Heart left ventricle (tissue), 16 donors: ENCODE measurements at regions not wholly inside any gene's neighbourhood (a gene's known extent, or its start where the extent isn't known, plus 50 kb on each side); places are given as distances from the start of the nearest gene placed in this dataset.
"Not testable (repeated sequence)": the region's sequence is repeated elsewhere in the genome, so short reads cannot be mapped to it uniquely, and the experiment has no call there.

Experiments used
- ATAC-seq, 4 donors: fragments of 200-7000 bp; cut with Tn5 transposase; one replicate each; pipeline ENCODE4 v1.9.1; 2020 to 2022; ENCODE audit warnings: moderate library complexity in 4 of 4, mild to moderate bottlenecking in 3 of 4, moderate number of reproducible peaks in 1 of 4
- DNase-seq, 5 donors: peaks; one replicate each; pipeline ENCODE4 v3.0.0-alpha.2; 2020
- H3K27ac ChIP-seq, 12 donors: fragments of 200-600 bp; sonication (generic) in 4 of 12; one replicate each; pipeline versions ENCODE4 v1.5.0 to v1.8.0; 2016 to 2022; ENCODE audit warnings: mild to moderate bottlenecking in 2 of 12
- H3K27me3 ChIP-seq, 9 donors: fragments of 200-600 bp; sonication (generic) in 2 of 9; one replicate each; pipeline versions ENCODE4 v1.5.1 to v1.8.0; 2016 to 2022; ENCODE audit warnings: mild to moderate bottlenecking in 3 of 9
- H3K36me3 ChIP-seq, 9 donors: fragments of 200-600 bp; sonication (generic) in 2 of 9; one replicate each; pipeline versions ENCODE4 v1.5.0 to v1.8.0; 2018 to 2022; ENCODE audit warnings: mild to moderate bottlenecking in 2 of 9
- H3K4me1 ChIP-seq, 12 donors: fragments of 200-600 bp; sonication (generic) in 4 of 12; one replicate each; pipeline versions ENCODE4 v1.5.0 to v1.8.0; 2016 to 2022; ENCODE audit warnings: mild to moderate bottlenecking in 3 of 12
- H3K4me3 ChIP-seq, 12 donors: fragments of 200-600 bp; sonication (generic) in 4 of 12; one replicate each; pipeline versions ENCODE4 v1.5.0 to v1.8.0; 2017 to 2022; ENCODE audit warnings: mild to moderate bottlenecking in 9 of 12, moderate library complexity in 4 of 12
- H3K9me3 ChIP-seq, 12 donors: fragments of 200-600 bp; sonication (generic) in 4 of 12; one replicate each; pipeline versions ENCODE4 v1.5.0 to v1.8.0; 2016 to 2022; ENCODE audit warnings: mild to moderate bottlenecking in 1 of 12
- CTCF ChIP-seq, 12 donors: fragments of 200-600 bp; sonication (generic) in 4 of 12; IDR thresholded peaks; one replicate each; pipeline versions ENCODE4 v1.5.0 to v1.8.0; 2018 to 2022; ENCODE audit warnings: antibody characterized with exemption in 12 of 12, mild to moderate bottlenecking in 5 of 12
- POLR2A ChIP-seq, 2 donors: fragments of 450-650 bp; IDR thresholded peaks; one replicate each; pipeline ENCODE4 v1.6.1; 2017; ENCODE audit warnings: antibody characterized with exemption in 2 of 2, mild to moderate bottlenecking in 2 of 2, moderate library complexity in 2 of 2
- WGBS, 4 donors: extraction: QIAGEN DNeasy Blood & Tissue Kit in 2 of 4; methylation state at CpG; one replicate each; pipeline versions ENCODE4 v1.1.5 to v1.1.7; 2013 to 2018; 5-methylcytosine and 5-hydroxymethylcytosine counted together
- intact Hi-C, 10 donors: fragments of 100-400 bp; cut with DNase I; formaldehyde crosslinking; loops; one replicate each; pipeline versions ENCODE4 v1.11.1 to v1.14.2; 2022
- donor health status: ischemic (EF 13 %, LVEDD 7.1; RV severe dilation, severe dysfunction).
- donor health status: healthy with polysubstance abuse.
- donor health status: DM: no; HTN: yes; CAD: no.
- donor health status: DM: no; HTN: no; CAD: no.
- donor health status: ischemic (EF 25% LVEDD 6.9; RV normal size, moderate dysfunction).
- donor health status: ischemic (EF 25% LVEDD 5.7; RV mildly dilated, moderate dysfunction).
- donor health status: healthy.
- donor health status: DM: yes; HTN: yes; CAD: no.
- donor health status: ischemic (EF 35%, LVEDD 5.7; RV mildly dilated, moderate dysfunction).
- donor health status: nonischemic (EF 11% LVEDD 7.7; RV severe dilation, severe dysfunction).
- donor health status: DM: yes; HTN: yes; CAD: no.
- donor health status: PGD.
- donor health status: ischemic (EF 29% LVEDD 5.4; RV normal size, mild dysfunction).
- donor health status: nonischemic (EF 23%, LVEDD 6.1; RV moderate dilation, normal function).

- Histone ChIP-seq H3K27ac (no peak overlapping the region), H3K4me1 (no peaks in the 10 kb centered on the region), H3K27me3 (no peaks in the 10 kb centered on the region), H3K36me3 (no peaks in the 10 kb centered on the region), H3K4me3 (no peak overlapping the region), H3K9me3 (no peaks in the 10 kb centered on the region)
- ATAC-seq: no peak
- 93 to 99% (median 97%) methylated on average over 2 of the region's 2 CpGs for WGBS, 4 donors
- no peak for DNase-seq
- intact Hi-C loops: no loop called here
- TF ChIP-seq POLR2A (IDR thresholded peaks at IDR 0.05) (no peak), CTCF (IDR thresholded peaks at IDR 0.05) (no peak)
Measured at GRCh38 chr6:11445146-11445545, 92.4 kb upstream of the TMEM170B start.

- DNase-seq, intact Hi-C loops, H3K9me3 ChIP-seq, H3K27ac ChIP-seq, H3K36me3 ChIP-seq, H3K4me3 ChIP-seq, ATAC-seq, H3K27me3 ChIP-seq: not testable (repeated sequence)
- 71 to 78% (median 75%) methylated on average over 1 of the region's 1 CpG for WGBS, 4 donors
- peaks cover 0 to 15% (median 1%) of the 10 kb centered on the region in 12 donors for H3K4me1 ChIP-seq
Measured at GRCh38 chr6:11443125-11443524, 94.4 kb upstream of the TMEM170B start.

GRCh38 chr6:11442495-11442894, 95.1 kb upstream of the TMEM170B start:
- no peaks in the 10 kb centered on the region for H3K9me3 ChIP-seq
- TF ChIP-seq POLR2A (IDR thresholded peaks at IDR 0.05) (no peak), CTCF (IDR thresholded peaks at IDR 0.05) (no peak)
- H3K4me3 ChIP-seq: no peak overlapping the region
- intact Hi-C loops: no loop called here
- H3K27ac ChIP-seq: no peak overlapping the region
- no peaks in the 10 kb centered on the region for H3K36me3 ChIP-seq
- no peak for ATAC-seq
- WGBS, 4 donors: 89 to 100% (median 90%) methylated on average over 2 of the region's 2 CpGs
- no peak for DNase-seq
- peaks cover 0 to 22% (median 1%) of the 10 kb centered on the region in 12 donors for H3K4me1 ChIP-seq
- no peaks in the 10 kb centered on the region for H3K27me3 ChIP-seq

GRCh38 chr6:11439876-11440275, 97.7 kb upstream of the TMEM170B start:
- ATAC-seq: no peak
- DNase-seq: no peak
- Histone ChIP-seq H3K4me3 (no peak overlapping the region), H3K9me3 (no peaks in the 10 kb centered on the region), H3K4me1 (peaks cover 0 to 28% (median 3%) of the 10 kb centered on the region in 12 donors), H3K27me3 (no peaks in the 10 kb centered on the region), H3K27ac (peak overlapping the region in 4 of 12 donors; percentile 35 to 62 (median 48)), H3K36me3 (no peaks in the 10 kb centered on the region)
- TF ChIP-seq CTCF (IDR thresholded peaks at IDR 0.05) (no peak), POLR2A (IDR thresholded peaks at IDR 0.05) (no peak)
- WGBS, 4 donors: 87 to 94% (median 91%) methylated on average over 2 of the region's 2 CpGs
- intact Hi-C loops: loop anchor here in 1 of 10 donors (5.0 kb wide), 1 partner anchor 208 kb away; the partner anchor contains the start of gene NEDD9

GRCh38 chr6:11439017-11439420, 98.5 kb upstream of the TMEM170B start:
- Histone ChIP-seq H3K4me3 (no peak overlapping the region), H3K4me1 (peaks cover 0 to 37% (median 6%) of the 10 kb centered on the region in 12 donors), H3K27ac (peak overlapping the region in 9 of 12 donors; percentile 35 to 68 (median 58)), H3K27me3 (no peaks in the 10 kb centered on the region), H3K9me3 (no peaks in the 10 kb centered on the region), H3K36me3 (no peaks in the 10 kb centered on the region)
- intact Hi-C loops: loop anchor here in 1 of 10 donors (5.0 kb wide), 1 partner anchor 207 kb away; the partner anchor contains the start of gene NEDD9
- ATAC-seq: peak in 3 of 4 donors; percentile 65 to 89 (median 77)
- WGBS, 4 donors: 38 to 49% (median 46%) methylated on average over 2 of the region's 2 CpGs
- DNase-seq: no peak
- TF ChIP-seq POLR2A (IDR thresholded peaks at IDR 0.05): no peak
- no peak for TF ChIP-seq CTCF (IDR thresholded peaks at IDR 0.05)
